ENCODE measurements at regions not wholly inside any gene's neighbourhood (a gene's known extent, or its start where the extent isn't known, plus 50 kb on each side); places are given as distances from the start of the nearest gene placed in this dataset.

DNA sequence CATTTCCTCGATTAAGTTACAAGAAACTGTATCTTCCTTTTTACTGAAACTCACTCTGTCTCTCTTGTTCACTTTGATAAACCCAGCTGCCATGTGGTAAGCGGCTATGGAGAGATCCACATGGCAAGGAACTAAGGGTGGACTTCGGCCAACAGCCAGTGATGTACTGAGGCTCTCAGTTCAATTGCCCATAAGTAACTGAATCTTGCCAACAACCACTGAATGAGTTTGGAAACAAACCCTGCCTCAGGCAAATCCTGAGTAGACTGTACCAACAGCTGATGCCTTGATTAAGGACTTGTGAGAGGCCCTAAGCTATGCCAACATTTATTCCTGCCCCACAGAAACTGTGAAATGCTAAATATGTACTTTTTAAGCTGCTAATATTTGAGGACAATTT is 433.5 kb downstream of the PLOD2 start:
- TF ChIP-seq, protein P1, sequence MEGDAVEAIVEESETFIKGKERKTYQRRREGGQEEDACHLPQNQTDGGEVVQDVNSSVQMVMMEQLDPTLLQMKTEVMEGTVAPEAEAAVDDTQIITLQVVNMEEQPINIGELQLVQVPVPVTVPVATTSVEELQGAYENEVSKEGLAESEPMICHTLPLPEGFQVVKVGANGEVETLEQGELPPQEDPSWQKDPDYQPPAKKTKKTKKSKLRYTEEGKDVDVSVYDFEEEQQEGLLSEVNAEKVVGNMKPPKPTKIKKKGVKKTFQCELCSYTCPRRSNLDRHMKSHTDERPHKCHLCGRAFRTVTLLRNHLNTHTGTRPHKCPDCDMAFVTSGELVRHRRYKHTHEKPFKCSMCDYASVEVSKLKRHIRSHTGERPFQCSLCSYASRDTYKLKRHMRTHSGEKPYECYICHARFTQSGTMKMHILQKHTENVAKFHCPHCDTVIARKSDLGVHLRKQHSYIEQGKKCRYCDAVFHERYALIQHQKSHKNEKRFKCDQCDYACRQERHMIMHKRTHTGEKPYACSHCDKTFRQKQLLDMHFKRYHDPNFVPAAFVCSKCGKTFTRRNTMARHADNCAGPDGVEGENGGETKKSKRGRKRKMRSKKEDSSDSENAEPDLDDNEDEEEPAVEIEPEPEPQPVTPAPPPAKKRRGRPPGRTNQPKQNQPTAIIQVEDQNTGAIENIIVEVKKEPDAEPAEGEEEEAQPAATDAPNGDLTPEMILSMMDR (conservative IDR thresholded peaks at IDR 0.05; ENCODE audit: low read depth, low read length), result no peak
- TF ChIP-seq EZH2 (IDR thresholded peaks at IDR 0.05; ENCODE audit: borderline replicate concordance, low read depth, low read length, poor library complexity, severe bottlenecking), result no peak

All from A673 (cell line).